DOHH2 (cell line): ENCODE measurements at regions not wholly inside any gene's neighbourhood (a gene's known extent, or its start where the extent isn't known, plus 50 kb on each side); places are given as distances from the start of the nearest gene placed in this dataset.

Source experiments
- EZH2phosphoT487 ChIP-seq: fragments of 200-600 bp; sonication (generic); IDR thresholded peaks from 2 replicates; pipeline ENCODE4 v1.6.1; 2017; ENCODE audit warnings: borderline replicate concordance, mild to moderate bottlenecking, antibody characterized with exemption, low read length, moderate library complexity, mixed read lengths
- TF ChIP-seq, protein P1 (sequence below): fragments of 200-600 bp; sonication (generic); IDR thresholded peaks from one replicate; pipeline ENCODE4 v1.5.1; 2014; ENCODE audit warnings: antibody characterized with exemption, mild to moderate bottlenecking, low read depth, low read length; ENCODE audit not compliant: poor library complexity, severe bottlenecking

DNA sequence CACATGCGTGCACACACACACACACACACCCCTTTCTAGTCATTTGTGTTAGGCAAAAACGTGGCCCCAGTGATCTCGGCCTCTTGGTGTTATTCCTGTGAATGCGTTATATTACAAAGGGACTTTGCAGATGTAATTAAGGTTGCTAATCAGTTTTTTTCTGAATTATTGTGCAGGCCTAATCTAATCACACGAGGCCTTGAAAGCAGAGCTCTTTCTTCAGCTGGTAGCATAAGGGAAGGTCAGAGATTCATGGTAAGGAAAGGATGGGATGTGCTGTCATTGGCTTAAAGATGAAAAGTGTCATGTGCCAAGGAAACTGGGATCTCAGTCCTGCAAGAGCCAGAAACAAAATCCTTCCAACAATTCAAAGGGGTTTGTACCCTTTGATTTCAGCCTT is 113.4 kb upstream of the ELAC2 start:
- TF ChIP-seq, protein P1, sequence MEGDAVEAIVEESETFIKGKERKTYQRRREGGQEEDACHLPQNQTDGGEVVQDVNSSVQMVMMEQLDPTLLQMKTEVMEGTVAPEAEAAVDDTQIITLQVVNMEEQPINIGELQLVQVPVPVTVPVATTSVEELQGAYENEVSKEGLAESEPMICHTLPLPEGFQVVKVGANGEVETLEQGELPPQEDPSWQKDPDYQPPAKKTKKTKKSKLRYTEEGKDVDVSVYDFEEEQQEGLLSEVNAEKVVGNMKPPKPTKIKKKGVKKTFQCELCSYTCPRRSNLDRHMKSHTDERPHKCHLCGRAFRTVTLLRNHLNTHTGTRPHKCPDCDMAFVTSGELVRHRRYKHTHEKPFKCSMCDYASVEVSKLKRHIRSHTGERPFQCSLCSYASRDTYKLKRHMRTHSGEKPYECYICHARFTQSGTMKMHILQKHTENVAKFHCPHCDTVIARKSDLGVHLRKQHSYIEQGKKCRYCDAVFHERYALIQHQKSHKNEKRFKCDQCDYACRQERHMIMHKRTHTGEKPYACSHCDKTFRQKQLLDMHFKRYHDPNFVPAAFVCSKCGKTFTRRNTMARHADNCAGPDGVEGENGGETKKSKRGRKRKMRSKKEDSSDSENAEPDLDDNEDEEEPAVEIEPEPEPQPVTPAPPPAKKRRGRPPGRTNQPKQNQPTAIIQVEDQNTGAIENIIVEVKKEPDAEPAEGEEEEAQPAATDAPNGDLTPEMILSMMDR = no peak
- TF ChIP-seq EZH2phosphoT487 = no peak
